ENCODE measurements at regions not wholly inside any gene's neighbourhood (a gene's known extent, or its start where the extent isn't known, plus 50 kb on each side); places are given as distances from the start of the nearest gene placed in this dataset.

DNA sequence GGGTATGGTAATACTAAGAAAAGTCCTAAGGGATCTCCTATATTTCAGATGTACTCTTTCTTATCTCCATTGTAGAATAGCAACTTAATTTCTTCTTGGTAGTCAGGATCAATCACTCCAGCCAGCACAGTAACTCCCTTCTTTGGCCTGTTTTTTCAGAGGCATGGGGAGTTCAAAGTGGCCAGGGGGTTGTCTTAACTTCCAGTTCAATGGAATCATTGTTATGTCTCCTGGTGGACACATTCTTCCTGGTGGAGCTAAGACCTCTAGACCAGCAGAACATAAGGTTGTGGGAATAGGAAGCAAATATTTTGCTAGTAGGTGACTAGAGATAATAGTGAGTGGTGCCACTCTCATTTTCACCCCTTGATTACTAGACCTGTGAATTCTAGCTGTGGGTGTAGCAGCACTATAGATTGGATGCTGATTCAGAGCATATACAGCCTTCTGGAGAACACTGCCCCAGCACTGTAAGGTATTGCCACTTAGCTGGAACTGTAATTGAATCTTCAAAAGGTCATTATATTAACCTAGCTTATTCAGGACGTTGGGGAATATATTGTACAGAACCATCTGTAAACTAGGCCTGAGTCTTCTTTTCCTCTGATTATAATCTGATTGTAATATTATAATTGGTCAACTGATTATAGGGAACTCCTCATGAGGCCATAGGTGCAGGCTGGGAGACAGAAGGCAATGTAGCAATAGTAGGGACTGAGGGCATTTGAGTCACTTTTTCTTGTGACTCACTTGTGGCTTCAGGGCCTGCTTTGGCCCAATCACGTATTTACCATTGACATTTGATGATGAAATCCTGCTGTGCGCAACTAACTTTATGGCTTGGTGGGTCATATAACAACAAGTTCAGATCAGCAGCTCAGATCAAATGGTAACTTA is 60.2 kb upstream of the ATP2B1 start:
- TF ChIP-seq, protein P1, sequence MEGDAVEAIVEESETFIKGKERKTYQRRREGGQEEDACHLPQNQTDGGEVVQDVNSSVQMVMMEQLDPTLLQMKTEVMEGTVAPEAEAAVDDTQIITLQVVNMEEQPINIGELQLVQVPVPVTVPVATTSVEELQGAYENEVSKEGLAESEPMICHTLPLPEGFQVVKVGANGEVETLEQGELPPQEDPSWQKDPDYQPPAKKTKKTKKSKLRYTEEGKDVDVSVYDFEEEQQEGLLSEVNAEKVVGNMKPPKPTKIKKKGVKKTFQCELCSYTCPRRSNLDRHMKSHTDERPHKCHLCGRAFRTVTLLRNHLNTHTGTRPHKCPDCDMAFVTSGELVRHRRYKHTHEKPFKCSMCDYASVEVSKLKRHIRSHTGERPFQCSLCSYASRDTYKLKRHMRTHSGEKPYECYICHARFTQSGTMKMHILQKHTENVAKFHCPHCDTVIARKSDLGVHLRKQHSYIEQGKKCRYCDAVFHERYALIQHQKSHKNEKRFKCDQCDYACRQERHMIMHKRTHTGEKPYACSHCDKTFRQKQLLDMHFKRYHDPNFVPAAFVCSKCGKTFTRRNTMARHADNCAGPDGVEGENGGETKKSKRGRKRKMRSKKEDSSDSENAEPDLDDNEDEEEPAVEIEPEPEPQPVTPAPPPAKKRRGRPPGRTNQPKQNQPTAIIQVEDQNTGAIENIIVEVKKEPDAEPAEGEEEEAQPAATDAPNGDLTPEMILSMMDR (IDR thresholded peaks at IDR 0.05; ENCODE audit: extremely low read depth in 1 of 2, insufficient read depth in 1 of 2, low read depth in 1 of 2, low read length in 2 of 2), result no peak
- TF ChIP-seq EZH2 (IDR thresholded peaks at IDR 0.05; ENCODE audit: borderline replicate concordance, low read depth, low read length, severe bottlenecking) (no peak), POLR2AphosphoS5 (IDR thresholded peaks at IDR 0.05; ENCODE audit: insufficient read depth, low read depth, low read length) (no peak), POLR2A (IDR thresholded peaks at IDR 0.05; ENCODE audit: low read depth, low read length) (no peak), FOS (IDR thresholded peaks at IDR 0.05; ENCODE audit: borderline replicate concordance, insufficient read depth, low read length) (no peak), GATA2 (IDR thresholded peaks at IDR 0.05; ENCODE audit: insufficient read depth, insufficient read length, low read depth, low read length) (no peak), JUN (IDR thresholded peaks at IDR 0.05; ENCODE audit: borderline replicate concordance, insufficient read depth, insufficient read length, low read depth) (no peak), MYC (IDR thresholded peaks at IDR 0.05; ENCODE audit: low read depth, low read length) (no peak)
- TF ChIP-seq, protein P2, sequence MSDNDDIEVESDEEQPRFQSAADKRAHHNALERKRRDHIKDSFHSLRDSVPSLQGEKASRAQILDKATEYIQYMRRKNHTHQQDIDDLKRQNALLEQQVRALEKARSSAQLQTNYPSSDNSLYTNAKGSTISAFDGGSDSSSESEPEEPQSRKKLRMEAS (IDR thresholded peaks at IDR 0.05; ENCODE audit: insufficient read depth, insufficient read length), result no peak
